ENCODE measurements at regions not wholly inside any gene's neighbourhood (a gene's known extent, or its start where the extent isn't known, plus 50 kb on each side); places are given as distances from the start of the nearest gene placed in this dataset.

GRCh38 chr19:31070146-31071065 is 278.8 kb downstream of the TSHZ3 start:
- TF ChIP-seq RARB (CRISPR knock-in tag; IDR thresholded peaks at IDR 0.05) (no peak), CSRNP3 (CRISPR knock-in tag; IDR thresholded peaks at IDR 0.05) (no peak), BACH2 (CRISPR knock-in tag; IDR thresholded peaks at IDR 0.05; ENCODE audit: borderline replicate concordance) (no peak), OSR1 (CRISPR knock-in tag; IDR thresholded peaks at IDR 0.05) (no peak), CREB5 (CRISPR knock-in tag; IDR thresholded peaks at IDR 0.05; ENCODE audit: low read depth) (no peak), ZFP3 (CRISPR knock-in tag; IDR thresholded peaks at IDR 0.05) (no peak), ZC3H10 (CRISPR knock-in tag; IDR thresholded peaks at IDR 0.05) (no peak), GLIS3 (CRISPR knock-in tag; IDR thresholded peaks at IDR 0.05) (no peak), ISL1 (CRISPR knock-in tag; IDR thresholded peaks at IDR 0.05) (no peak), ESRRG (CRISPR knock-in tag; IDR thresholded peaks at IDR 0.05) (no peak)
- ATAC-seq = no peak

- TF ChIP-seq ISL1 (CRISPR knock-in tag; IDR thresholded peaks at IDR 0.05) = no peak
- no peak for ATAC-seq
Measured at GRCh38 chr19:31068268-31068667, 281.0 kb downstream of the TSHZ3 start.

GRCh38 chr19:31066385-31066784 is 282.9 kb downstream of the TSHZ3 start:
- no peak for TF ChIP-seq GLIS3 (CRISPR knock-in tag; IDR thresholded peaks at IDR 0.05)
- no peak for ATAC-seq

- TF ChIP-seq TOX (CRISPR knock-in tag; IDR thresholded peaks at IDR 0.05; ENCODE audit: borderline replicate concordance) (no peak), ISL1 (CRISPR knock-in tag; IDR thresholded peaks at IDR 0.05) (no peak), ARNTL (CRISPR knock-in tag; IDR thresholded peaks at IDR 0.05; ENCODE audit: borderline replicate concordance, low read depth) (no peak), PPARA (CRISPR knock-in tag; IDR thresholded peaks at IDR 0.05; ENCODE audit: borderline replicate concordance) (no peak), ZFP3 (CRISPR knock-in tag; IDR thresholded peaks at IDR 0.05) (no peak), RARB (CRISPR knock-in tag; IDR thresholded peaks at IDR 0.05) (no peak), OSR1 (CRISPR knock-in tag; IDR thresholded peaks at IDR 0.05) (no peak), TSHZ2 (CRISPR knock-in tag; IDR thresholded peaks at IDR 0.05) (no peak), SNAI2 (CRISPR knock-in tag; IDR thresholded peaks at IDR 0.05) (no peak), PATZ1 (CRISPR knock-in tag; IDR thresholded peaks at IDR 0.05; ENCODE audit: borderline replicate concordance) (no peak), ESRRG (CRISPR knock-in tag; IDR thresholded peaks at IDR 0.05) (no peak), ZNF8 (CRISPR knock-in tag; IDR thresholded peaks at IDR 0.05) (no peak), ZFP30 (CRISPR knock-in tag; IDR thresholded peaks at IDR 0.05) (no peak), POU6F1 (CRISPR knock-in tag; IDR thresholded peaks at IDR 0.05; ENCODE audit: borderline replicate concordance, low read depth) (no peak)
- ATAC-seq = no peak
Measured at GRCh38 chr19:31064491-31064890, 284.7 kb downstream of the TSHZ3 start.

Measured in SK-N-SH treated with all-trans-retinoic acid at 6 μM for 48 hours (cell line).